Right hindlimb (tissue), 1 donor: ENCODE measurements at regions not wholly inside any gene's neighbourhood (a gene's known extent, or its start where the extent isn't known, plus 50 kb on each side); places are given as distances from the start of the nearest gene placed in this dataset.

Source experiments
- DNase-seq: peaks from one replicate; pipeline ENCODE4 v3.0.0-alpha.2; 2018

DNA sequence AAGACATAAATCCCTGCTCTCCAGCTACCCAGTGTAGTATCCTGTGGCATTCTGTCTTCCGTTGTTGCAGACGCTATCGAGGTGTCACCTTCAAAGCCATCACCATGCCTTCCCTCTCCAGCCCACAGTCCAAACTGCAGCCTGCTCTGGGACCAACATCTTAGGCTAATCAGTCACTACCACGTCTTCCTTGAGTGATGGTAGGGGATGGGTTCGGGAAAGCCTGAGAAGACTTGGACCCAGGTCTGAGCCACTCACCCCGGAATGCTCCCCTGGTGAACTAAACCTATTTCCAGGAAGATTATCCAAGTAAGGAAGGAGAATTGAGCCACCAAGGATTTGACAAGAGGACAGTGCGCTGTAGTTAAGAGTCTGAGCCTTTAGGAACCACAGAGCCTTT is 52.9 kb upstream of the IRX1 start:
- no peak for DNase-seq

DNA sequence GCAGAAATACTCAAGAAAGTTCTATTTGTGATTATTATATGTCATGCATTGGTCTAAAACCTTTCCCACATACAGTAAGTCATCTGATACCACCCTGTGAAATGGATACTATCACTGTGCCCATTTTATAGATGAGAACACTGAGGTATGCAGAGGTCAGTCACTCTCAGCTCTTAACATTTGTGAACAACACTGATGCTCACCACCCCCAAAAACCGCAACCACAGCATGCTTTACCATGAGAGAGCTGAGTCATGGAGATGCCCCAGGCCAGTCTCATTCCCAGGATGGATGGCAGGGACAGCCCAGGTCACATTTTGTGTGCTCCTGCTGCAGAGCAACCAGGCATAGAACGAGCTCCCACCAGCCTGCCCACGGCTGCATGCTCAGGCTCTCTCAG is 53.5 kb upstream of the IRX1 start:
- no peak for DNase-seq

- DNase-seq: no peak
These were observed 56.7 kb upstream of the IRX1 start for GRCh38 chr5:3538886-3539285.

- no peak for DNase-seq
These were observed 57.7 kb upstream of the IRX1 start for GRCh38 chr5:3537942-3538341.

DNA sequence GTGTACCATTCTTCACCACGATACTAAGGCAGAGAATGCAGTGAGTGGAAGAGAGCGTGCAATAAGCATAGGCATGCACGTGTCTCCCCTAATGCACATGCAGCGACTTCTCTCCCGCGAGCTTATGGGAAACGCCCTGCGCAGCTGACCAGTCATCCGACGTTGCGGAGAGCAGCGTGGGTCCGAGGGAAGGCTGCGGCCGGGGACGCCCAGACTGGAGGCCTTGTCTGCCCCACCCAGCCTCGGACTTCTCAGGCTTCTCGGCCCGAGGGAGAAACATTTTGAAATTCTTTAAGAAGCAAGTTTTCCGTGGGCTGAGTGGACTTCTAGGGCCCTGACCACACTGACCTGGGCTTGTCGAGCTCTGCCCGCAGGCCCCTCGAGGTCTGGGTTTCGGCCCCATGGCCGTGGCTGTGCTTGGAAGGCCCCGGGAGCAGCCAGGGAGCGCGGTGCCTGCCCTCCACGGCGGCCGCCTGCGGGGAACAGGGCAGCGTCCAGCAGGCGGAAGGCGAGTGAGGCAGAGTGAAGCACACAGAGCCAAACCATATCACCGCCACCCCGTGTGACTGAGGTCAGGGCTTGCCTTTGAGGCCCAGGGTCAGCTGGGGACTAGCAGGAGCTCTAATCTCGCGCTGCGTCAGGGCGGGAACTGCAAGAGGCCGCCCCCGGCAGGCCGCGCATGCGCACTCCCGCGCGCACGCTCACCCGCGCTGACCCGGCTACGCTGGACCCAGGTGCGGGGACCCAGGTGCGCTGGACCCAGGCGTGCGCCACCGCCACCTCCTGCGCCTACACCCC is 60.0 kb upstream of the IRX1 start:
- DNase-seq: no peak

DNA sequence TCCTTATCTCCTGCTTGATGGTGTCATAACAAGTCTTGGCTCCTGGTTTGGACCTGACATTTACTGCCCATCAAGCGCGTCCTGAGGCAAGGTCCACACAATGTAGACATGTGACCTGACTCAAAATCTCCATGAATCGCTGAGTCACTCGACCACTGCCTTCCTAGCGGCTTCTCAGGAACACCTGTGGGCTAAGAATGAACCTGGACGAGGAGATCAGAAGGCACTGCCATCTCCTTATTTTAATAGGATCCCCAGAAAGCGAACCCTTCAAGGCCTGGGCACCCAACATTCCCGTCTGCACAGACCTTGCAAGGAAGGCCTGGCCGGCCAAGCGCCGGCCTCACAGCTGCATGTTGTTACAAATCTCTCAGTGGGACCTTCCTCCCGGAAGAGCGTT is 60.6 kb upstream of the IRX1 start:
- DNase-seq: no peak

GRCh38 chr5:3531320-3531986 is 64.2 kb upstream of the IRX1 start:
- no peak for DNase-seq

- no peak for DNase-seq
These were observed 65.4 kb upstream of the IRX1 start for GRCh38 chr5:3530251-3530650.

GRCh38 chr5:3526551-3527185 is 69.0 kb upstream of the IRX1 start:
- DNase-seq: no peak

DNA sequence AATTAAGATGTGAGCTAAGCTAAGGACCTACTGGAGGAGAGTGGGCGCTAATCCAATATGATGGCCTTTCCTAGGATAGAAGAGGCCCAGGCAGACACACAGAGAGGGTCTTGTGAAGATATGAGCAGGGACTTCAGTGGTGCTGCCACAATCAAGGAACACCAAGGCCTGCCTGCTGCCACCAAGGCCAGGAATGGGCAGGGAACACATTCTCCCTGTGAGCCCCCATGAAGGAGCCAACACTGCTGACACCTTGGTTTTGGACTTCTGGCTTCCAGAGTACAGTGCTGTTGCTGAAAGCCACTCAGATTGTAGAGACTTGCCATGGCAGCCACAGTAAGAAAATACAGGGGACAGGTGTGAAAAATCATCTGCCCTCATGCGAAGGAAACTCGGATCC is 73.1 kb upstream of the IRX1 start:
- no peak for DNase-seq

DNA sequence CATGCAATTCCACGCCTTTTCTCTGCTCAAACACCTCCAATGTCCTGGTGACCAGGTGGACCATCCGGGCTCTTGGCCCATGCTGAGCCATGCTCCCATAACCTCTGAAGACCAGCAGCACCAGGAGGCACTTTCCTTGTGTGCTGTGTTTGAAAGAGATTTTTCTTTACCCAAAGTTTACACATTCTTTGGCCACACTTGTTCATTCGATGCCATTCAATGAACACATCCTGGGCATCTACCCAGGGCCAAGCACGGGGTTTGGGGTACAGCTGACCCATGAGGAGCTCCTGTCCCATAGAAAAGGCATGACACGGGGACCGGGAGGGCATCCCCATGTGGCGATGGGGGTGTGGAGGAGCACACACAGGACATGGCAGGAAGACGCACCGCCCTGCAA is 77.1 kb upstream of the IRX1 start:
- DNase-seq: no peak

DNA sequence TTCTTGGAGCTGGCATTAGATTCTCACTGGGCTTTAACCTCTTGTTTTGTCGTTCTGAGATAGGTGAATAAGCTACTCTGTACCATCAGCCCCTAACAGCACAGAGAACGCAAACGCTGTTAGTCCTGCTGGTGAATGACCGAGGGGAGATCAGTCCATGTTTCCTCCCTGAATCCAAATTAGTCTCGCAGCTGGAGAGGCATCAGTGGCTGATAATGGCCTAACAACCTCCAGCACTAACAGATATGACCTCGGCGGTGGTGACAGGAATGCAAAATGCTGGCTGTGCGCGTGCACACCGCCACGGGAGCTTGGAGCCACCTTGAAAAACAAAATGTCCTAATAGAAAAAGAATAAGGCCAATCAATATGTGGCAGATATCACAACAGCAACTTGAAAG is 77.6 kb upstream of the IRX1 start:
- no peak for DNase-seq

DNA sequence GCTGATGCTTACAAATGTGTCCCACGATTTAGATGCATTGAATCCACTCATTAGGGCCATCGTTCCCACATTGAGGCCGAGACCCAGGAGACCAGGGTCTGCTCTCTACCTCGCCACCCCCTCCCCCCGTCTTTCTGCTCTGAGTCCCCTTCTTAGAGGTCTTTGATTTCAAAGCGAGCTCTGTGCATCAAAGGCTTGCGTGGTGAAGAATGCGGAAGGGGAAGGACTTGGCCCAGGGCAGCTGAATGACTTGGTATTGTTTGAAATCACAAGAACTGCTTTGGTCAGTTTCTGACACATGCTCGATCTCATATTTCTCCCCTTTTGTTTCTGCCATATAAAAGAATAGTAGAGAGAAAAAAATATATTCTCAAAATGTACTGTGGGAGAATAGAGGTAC is 78.3 kb upstream of the IRX1 start:
- DNase-seq: no peak

DNA sequence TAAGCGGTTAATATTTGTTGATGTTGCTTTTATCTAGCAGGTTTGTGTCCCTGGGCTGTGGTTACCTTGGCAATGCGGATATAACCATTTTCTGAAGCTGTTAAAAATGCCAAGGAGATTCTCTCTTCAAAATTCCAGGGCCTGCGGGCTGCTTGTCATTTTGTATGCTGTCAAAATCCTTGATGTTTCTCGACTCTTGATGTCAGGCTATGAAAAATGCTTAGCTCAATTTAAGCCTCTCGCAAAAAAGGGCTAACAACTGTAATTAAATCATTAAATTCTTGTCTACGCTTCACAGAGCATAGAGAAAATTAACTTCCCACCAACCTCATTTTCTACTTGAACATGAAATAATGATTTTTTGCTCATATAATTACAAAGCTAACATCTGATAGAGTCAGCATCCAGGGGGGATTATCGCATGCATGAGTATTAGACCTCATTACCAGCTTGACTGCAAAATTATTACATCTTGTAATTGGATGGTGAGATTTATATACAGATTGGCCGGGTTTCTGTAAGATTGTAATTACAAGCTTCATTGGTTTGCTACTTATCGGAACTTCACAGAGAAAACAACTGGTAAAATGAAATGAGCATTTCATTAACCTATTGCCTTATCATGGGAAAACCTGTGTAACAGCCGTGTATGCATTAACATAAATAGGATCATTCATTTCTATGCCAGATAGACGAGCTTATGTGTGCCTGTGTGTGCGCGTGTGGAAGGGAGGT is 83.1 kb upstream of the IRX1 start:
- no peak for DNase-seq

GRCh38 chr5:3511934-3512333 is 83.7 kb upstream of the IRX1 start:
- no peak for DNase-seq

DNA sequence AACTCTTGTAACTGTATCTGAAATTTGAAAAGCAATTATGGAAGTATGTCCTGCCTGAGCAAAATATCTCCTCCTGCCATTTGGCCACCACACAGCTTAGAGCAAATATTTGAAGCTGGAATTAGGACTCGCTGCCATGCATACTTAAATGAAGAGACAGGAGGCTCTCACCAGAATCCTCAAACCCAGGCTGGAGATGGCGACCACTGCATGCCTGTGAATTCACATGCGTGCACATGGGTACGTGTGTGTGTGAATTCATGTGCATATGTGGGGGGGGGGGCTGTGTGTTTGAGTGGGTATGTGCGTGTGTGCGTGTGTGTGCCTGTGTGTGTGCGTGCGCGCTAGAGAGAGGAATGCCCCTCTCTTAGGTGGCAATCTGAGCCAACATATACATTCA is 84.1 kb upstream of the IRX1 start:
- DNase-seq: peak; percentile 33

DNA sequence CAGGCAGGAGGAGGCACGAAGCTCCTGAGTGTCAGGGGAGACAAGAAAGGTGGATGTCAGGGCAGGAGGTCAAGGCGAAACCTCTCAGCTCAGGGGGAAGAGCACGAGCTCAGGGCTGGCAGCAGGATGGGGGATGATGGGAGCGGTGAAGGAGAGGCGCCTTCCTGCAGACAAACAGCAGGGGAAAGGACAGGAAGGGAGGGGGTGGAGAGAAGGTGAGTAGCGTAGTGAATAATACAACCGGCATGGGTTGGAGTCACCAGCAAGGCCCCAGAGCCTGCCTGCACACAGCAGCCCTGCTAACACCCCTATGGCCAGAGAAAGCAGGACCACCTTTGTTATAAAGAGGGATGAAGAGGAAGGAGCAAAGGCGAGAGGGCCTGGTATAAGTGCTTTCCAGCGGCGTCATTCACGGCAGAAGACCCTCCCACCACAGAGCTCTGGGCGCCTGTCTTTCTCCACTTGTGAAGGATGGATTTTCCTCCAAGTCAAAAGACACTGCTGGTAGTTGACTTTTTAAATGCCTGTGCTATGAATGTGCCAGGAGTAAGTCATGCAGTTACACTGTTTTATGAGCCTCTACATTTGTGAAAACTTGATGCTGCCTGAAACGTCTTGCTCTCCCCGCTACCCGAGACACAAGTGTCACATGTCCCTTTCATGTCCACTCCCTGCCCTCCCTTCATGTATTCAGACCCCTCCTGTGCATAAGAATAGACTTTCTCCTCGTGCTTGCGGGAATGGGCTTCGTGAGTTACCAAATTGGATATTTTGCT is 84.8 kb upstream of the IRX1 start:
- DNase-seq: no peak

GRCh38 chr5:3509290-3509689 is 86.3 kb upstream of the IRX1 start:
- no peak for DNase-seq

DNA sequence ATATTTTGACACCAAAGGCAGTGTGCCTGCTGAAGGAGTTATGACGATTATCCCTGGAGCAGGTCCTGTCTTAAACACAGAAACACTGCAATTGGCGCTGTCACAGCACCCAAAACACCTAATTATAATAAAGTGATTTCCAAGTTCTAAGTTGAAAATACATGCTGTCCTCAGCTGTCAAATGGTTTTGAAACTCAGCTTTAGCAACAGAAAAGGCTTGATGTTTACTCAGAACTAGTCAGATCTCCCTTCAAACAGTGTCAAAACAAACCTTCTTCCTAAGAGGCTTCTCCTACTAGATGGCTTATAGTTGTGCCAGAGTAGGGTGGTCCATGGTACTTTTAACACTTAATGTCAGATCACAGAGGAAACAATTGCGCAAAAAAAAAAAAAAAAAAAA is 87.2 kb upstream of the IRX1 start:
- no peak for DNase-seq

DNA sequence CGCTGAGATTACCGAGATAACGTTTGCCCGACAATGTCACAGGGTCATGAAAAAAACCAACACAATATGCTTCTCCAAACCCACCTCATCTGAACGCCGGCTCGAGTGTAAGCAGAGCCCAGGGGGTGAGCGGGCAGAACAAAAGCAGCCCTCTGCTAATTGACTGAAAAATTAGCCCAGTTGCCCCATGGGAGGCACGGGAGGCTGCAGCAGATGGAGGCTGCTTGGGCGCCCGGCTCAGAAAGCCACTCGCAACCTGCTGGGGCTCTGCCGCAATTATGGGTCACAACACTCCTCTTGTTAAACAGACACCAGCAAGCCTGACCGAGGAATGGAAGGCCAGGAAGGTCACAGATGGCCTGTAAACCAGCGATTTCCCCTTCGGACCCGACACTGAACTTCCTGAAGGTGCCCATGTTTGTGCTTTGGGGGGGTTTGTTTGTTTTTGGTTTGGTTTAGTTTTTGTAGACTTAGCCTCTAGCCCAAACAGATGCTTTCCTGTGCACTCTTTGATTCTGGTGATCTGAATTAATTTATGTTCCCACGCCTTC is 104.6 kb upstream of the IRX1 start:
- DNase-seq: no peak

GRCh38 chr5:3489239-3489843 is 106.3 kb upstream of the IRX1 start:
- no peak for DNase-seq

DNA sequence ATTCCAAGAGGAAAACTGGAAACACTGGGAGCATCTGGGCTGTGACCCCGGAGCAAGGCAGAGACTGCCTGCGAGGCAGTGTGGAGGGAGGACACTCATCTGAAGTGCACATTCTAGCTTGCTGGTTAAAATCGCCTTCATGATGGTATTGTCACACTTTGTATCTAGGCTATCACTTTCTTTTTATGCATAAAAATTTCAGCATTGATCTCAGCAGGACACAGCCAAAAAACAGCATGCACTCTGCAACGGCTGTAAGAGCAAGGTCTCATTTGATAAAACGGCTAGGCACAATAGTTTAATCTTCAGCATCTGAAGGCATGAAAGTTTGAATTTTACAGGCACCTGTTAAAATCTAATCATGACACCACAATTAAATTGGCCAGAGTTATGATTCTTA is 110.8 kb upstream of the IRX1 start:
- DNase-seq: no peak
